ENCODE measurements at regions not wholly inside any gene's neighbourhood (a gene's known extent, or its start where the extent isn't known, plus 50 kb on each side); places are given as distances from the start of the nearest gene placed in this dataset.
A peak's percentile ranks its signal among the peaks of the same experiment; 100 is the strongest.

DNA sequence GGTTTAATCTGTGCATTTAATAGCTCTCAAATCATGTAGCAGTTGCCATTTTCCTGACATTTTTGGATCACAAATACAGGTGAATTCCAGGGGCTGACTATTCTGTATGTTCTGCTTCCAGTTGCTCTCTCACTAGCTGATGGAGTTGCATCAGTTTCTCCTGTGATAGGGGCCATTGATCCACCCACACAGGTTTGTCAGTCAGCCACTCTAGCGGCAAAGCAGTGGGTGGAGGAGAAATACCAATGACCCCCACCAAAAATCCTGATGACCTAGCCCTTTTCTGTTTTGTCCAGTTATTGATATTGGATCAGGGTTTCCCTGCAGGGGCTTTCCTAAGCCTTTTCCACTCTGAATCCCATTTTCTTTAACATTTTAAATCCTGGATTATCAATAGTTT lies 72.3 kb upstream of the BTN3A2 start:
- no peak overlapping the region for H3K9ac ChIP-seq (ENCODE audit: low read depth, low read length, poor library complexity, severe bottlenecking)
- H3K27me3 ChIP-seq (ENCODE audit: insufficient read depth, low read length, poor library complexity, severe bottlenecking) = no peaks in the 10 kb centered on the region
- H3K4me2 ChIP-seq (ENCODE audit: low read depth, low read length, poor library complexity, severe bottlenecking) = no peak overlapping the region
- no peaks in the 10 kb centered on the region for H4K20me1 ChIP-seq (ENCODE audit: insufficient read depth, low read length, poor library complexity, severe bottlenecking)
- H3K4me3 ChIP-seq (ENCODE audit: low read length, poor library complexity, severe bottlenecking) = no peak overlapping the region
- H3K36me3 ChIP-seq (ENCODE audit: insufficient read depth, low read length) = no peaks in the 10 kb centered on the region
- H3K9me3 ChIP-seq (ENCODE audit: insufficient read depth, low read depth, low read length) = no peaks in the 10 kb centered on the region
- H3F3A ChIP-seq (ENCODE audit: low read depth) = no peaks in the 10 kb centered on the region
- H3K4me1 ChIP-seq (ENCODE audit: insufficient read depth, low read length, poor library complexity, severe bottlenecking) = peaks cover 5% of the 10 kb centered on the region
- no peaks in the 10 kb centered on the region for H3K9me2 ChIP-seq (replicated peaks; ENCODE audit: low read depth, low read length)
- no peaks in the 10 kb centered on the region for H3K79me2 ChIP-seq (ENCODE audit: insufficient read depth, low read length)
- H2AFZ ChIP-seq (ENCODE audit: low read length) = no peak overlapping the region
- TF ChIP-seq EZH2phosphoT487 (IDR thresholded peaks at IDR 0.05; ENCODE audit: borderline replicate concordance) (no peak), CTCF (conservative IDR thresholded peaks at IDR 0.05; ENCODE audit: low read length) (no peak)

DNA sequence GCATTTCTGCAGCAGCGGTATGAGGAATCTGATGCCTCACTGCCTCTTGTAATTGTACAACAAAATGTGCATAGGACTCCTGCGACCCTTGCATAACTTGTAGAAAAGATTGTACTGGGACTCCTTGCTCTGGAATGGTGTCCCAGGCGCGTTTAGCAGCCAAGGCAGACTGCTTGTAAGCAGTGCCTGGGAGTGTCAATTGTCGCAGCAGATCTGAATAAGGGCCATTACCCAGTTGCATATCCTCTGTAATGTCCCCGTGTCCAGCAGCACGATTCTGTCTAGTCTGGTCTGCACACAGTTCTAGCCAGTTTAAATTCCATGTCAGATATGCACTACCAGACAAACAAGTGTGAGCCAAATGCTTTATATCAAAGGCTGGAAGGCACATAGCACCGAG lies 70.7 kb upstream of the BTN3A2 start:
- H3K9me2 ChIP-seq (replicated peaks; ENCODE audit: low read depth, low read length) = no peaks in the 10 kb centered on the region
- no peaks in the 10 kb centered on the region for H4K20me1 ChIP-seq (ENCODE audit: insufficient read depth, low read length, poor library complexity, severe bottlenecking)
- H3K4me1 ChIP-seq (ENCODE audit: insufficient read depth, low read length, poor library complexity, severe bottlenecking) = peaks cover 5% of the 10 kb centered on the region
- TF ChIP-seq EZH2phosphoT487 (IDR thresholded peaks at IDR 0.05; ENCODE audit: borderline replicate concordance) = no peak
- no peak for TF ChIP-seq CTCF (conservative IDR thresholded peaks at IDR 0.05; ENCODE audit: low read length)
- H3K9ac ChIP-seq (ENCODE audit: low read depth, low read length, poor library complexity, severe bottlenecking) = no peak overlapping the region
- no peaks in the 10 kb centered on the region for H3K9me3 ChIP-seq (ENCODE audit: insufficient read depth, low read depth, low read length)
- no peaks in the 10 kb centered on the region for H3K79me2 ChIP-seq (ENCODE audit: insufficient read depth, low read length)
- no peak overlapping the region for H3K4me3 ChIP-seq (ENCODE audit: low read length, poor library complexity, severe bottlenecking)
- H2AFZ ChIP-seq (ENCODE audit: low read length) = no peak overlapping the region
- no peak overlapping the region for H3K4me2 ChIP-seq (ENCODE audit: low read depth, low read length, poor library complexity, severe bottlenecking)
- H3K27me3 ChIP-seq (ENCODE audit: insufficient read depth, low read length, poor library complexity, severe bottlenecking) = no peaks in the 10 kb centered on the region
- no peaks in the 10 kb centered on the region for H3F3A ChIP-seq (ENCODE audit: low read depth)
- H3K36me3 ChIP-seq (ENCODE audit: insufficient read depth, low read length) = no peaks in the 10 kb centered on the region

DNA sequence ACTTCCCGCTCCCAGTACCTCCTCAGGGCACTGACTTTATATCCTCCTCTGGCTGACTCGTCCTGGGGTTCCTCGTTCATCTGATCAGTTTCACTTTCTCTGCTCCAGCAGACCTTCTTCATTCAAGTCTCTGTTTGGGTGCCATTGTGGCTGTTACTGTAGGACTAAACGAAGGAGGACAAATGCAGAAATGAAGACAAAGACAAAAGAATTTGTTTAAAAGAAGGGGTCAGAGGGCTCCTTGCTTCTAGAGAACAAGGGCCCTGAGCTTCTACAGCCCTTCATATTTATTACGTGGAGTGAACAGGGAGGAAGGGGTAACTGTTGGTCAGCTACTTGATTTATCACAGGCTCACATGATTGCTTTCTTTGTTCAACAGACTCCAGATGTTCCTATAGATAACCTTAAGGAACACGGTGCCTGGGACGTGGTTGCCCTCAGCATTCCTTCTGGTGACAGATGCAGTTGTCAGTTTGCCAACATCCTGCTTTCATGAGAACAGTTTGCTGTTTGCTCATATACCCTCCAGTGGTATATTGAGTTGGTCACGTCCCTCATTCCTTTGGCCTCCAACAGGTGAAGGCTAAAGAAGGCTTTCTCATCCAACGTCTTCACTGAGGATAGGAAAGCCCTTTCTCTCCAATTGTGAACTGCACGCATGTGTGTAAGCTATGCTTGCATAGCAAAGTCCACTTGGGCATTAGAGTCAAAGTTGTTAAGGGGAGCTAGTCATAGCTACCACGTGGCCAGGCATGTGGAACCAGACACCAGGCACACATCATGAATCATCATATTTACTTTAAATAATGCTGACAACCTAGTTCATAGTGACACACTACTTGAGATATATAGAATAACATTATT lies 69.1 kb upstream of the BTN3A2 start:
- Histone ChIP-seq H3K4me3 (ENCODE audit: low read length, poor library complexity, severe bottlenecking) (no peak overlapping the region), H2AFZ (ENCODE audit: low read length) (peak overlapping the region; percentile 32; the same call in 1 of the 2 replicates), H3K9me3 (ENCODE audit: insufficient read depth, low read depth, low read length) (no peaks in the 10 kb centered on the region), H3K4me1 (ENCODE audit: insufficient read depth, low read length, poor library complexity, severe bottlenecking) (peaks cover 7% of the 10 kb centered on the region), H3K9me2 (replicated peaks; ENCODE audit: low read depth, low read length) (no peaks in the 10 kb centered on the region), H3K9ac (ENCODE audit: low read depth, low read length, poor library complexity, severe bottlenecking) (no peak overlapping the region), H3F3A (ENCODE audit: low read depth) (no peaks in the 10 kb centered on the region), H3K36me3 (ENCODE audit: insufficient read depth, low read length) (no peaks in the 10 kb centered on the region), H3K27me3 (ENCODE audit: insufficient read depth, low read length, poor library complexity, severe bottlenecking) (no peaks in the 10 kb centered on the region), H4K20me1 (ENCODE audit: insufficient read depth, low read length, poor library complexity, severe bottlenecking) (no peaks in the 10 kb centered on the region), H3K79me2 (ENCODE audit: insufficient read depth, low read length) (no peaks in the 10 kb centered on the region), H3K4me2 (ENCODE audit: low read depth, low read length, poor library complexity, severe bottlenecking) (peak overlapping the region; percentile 35)
- TF ChIP-seq EZH2phosphoT487 (IDR thresholded peaks at IDR 0.05; ENCODE audit: borderline replicate concordance) (no peak), CTCF (conservative IDR thresholded peaks at IDR 0.05; ENCODE audit: low read length) (no peak)
